Activated CD4-positive, alpha-beta T cell treated with anti-CD3 and anti-CD28 coated beads for 36 hours (primary cell): ENCODE measurements at regions not wholly inside any gene's neighbourhood (a gene's known extent, or its start where the extent isn't known, plus 50 kb on each side); places are given as distances from the start of the nearest gene placed in this dataset.
"Not testable (repeated sequence)": the region's sequence is repeated elsewhere in the genome, so short reads cannot be mapped to it uniquely, and the experiment has no call there.

Experiments
- ATAC-seq: fragments of 200-7000 bp; cut with Tn5 transposase; one replicate; pipeline ENCODE4 v1.10.0; 2021; ENCODE audit warnings: mild to moderate bottlenecking, moderate library complexity
- CTCF ChIA-PET: fragments of 350-600 bp; sonication (Branson Sonifier 250); formaldehyde crosslinking; loops from one replicate; lab custom pipeline; 2021; ENCODE audit warnings: antibody characterized with exemption; lab: Charles Lee
- POLR2A ChIA-PET: fragments of 350-600 bp; sonication (Branson Sonifier 250); formaldehyde crosslinking; loops from one replicate; lab custom pipeline; 2021; ENCODE audit warnings: antibody characterized with exemption, inconsistent platforms; lab: Charles Lee
- DNase-seq: peaks from one replicate; pipeline ENCODE4 v3.0.0-alpha.2; 2020
- H3K27ac Mint-ChIP-seq: one replicate; pipeline ENCODE4 v1.8.0; 2021; ENCODE audit warnings: mixed read lengths
- H3K27me3 Mint-ChIP-seq: one replicate; pipeline ENCODE4 v1.8.0; 2021; ENCODE audit warnings: mixed read lengths
- H3K36me3 Mint-ChIP-seq: one replicate; pipeline ENCODE4 v1.8.0; 2021; ENCODE audit warnings: low read depth, mixed read lengths
- H3K4me1 Mint-ChIP-seq: one replicate; pipeline ENCODE4 v1.8.0; 2021; ENCODE audit warnings: mixed read lengths
- H3K4me3 Mint-ChIP-seq: one replicate; pipeline ENCODE4 v1.8.0; 2021; ENCODE audit warnings: mild to moderate bottlenecking, moderate library complexity, mixed read lengths
- H3K9me3 Mint-ChIP-seq: one replicate; pipeline ENCODE4 v1.8.0; 2021; ENCODE audit warnings: low read depth, mixed read lengths
- intact Hi-C, 2 experiments: fragments of 100-400 bp; cut with DNase I in 1 of 2; cut with micrococcal nuclease in 1 of 2; formaldehyde crosslinking; loops; one replicate each; pipeline versions ENCODE4 v1.14.2 to v1.15.1; 2022 to 2024; cut with DNase I, micrococcal nuclease

- Mint-ChIP-seq H3K27ac (no peak overlapping the region), H3K36me3 (no peaks in the 10 kb centered on the region), H3K4me1 (peaks cover 9% of the 10 kb centered on the region), H3K27me3 (peaks cover 8% of the 10 kb centered on the region), H3K4me3 (no peak overlapping the region), H3K9me3 (no peaks in the 10 kb centered on the region)
- ATAC-seq (peak; percentile 63), DNase-seq (peak; percentile 24)
- CTCF ChIA-PET: interaction anchor here (0.7 kb wide), 1 partner anchor 343 kb away, joined by 3 read pairs; no protein-coding TSS in a partner anchor
- intact Hi-C loops: no loop called here
- POLR2A ChIA-PET: interaction anchor here (0.8 kb wide), 1 partner anchor 409 kb away, joined by 9 read pairs; no protein-coding TSS in a partner anchor
Measured at GRCh38 chr10:27312854-27313253, 72.3 kb upstream of the ACBD5 start.

- H3K4me3 Mint-ChIP-seq, H3K27ac Mint-ChIP-seq, DNase-seq, H3K36me3 Mint-ChIP-seq, ATAC-seq, H3K27me3 Mint-ChIP-seq, H3K9me3 Mint-ChIP-seq, H3K4me1 Mint-ChIP-seq, POLR2A ChIA-PET, intact Hi-C loops: not testable (repeated sequence)
- CTCF ChIA-PET: interaction anchor here (0.6 kb wide), 2 partner anchors 53 to 846 kb away, joined by 3 read pairs; no protein-coding TSS in a partner anchor
Measured at GRCh38 chr10:27311809-27312208, 71.2 kb upstream of the ACBD5 start.

GRCh38 chr10:27298522-27298850 is 57.9 kb upstream of the ACBD5 start:
- H3K36me3 Mint-ChIP-seq, H3K9me3 Mint-ChIP-seq, POLR2A ChIA-PET, H3K4me3 Mint-ChIP-seq, H3K27me3 Mint-ChIP-seq, DNase-seq, H3K4me1 Mint-ChIP-seq, intact Hi-C loops, H3K27ac Mint-ChIP-seq, ATAC-seq: not testable (repeated sequence)
- CTCF ChIA-PET: interaction anchor here (1.4 kb wide), 1 partner anchor 75 kb away, joined by 3 read pairs; no protein-coding TSS in a partner anchor

DNA sequence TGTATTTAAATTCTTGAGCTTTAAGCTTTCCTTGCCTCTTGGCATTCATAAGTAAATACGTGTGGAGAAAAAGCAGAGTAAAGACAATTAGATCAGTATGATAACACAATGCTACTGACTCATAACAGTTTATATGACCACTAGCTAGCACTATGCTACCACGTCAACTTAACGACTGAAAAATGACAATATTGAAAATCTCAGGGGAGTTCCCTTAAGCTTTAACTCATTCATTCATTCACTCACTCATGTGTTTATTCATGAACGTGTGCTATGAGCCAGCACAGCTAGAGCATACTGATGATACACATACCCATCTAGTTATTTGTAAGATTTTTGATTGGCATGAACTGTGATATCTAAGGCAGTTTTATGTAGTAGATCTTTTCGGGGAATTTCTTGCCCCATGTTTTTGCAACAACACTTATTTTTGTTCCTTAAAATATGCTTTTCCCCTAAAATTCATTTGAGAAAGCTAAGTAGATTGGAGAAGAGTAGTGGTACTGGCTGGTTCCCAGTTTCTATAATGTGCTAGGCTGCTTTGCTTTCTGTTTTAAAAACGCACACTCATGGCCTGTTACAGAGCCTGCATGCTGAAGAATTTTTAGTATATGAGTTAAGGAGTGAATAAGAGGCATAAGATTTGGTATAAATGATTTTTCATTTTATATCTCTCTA is 57.4 kb upstream of the ACBD5 start:
- CTCF ChIA-PET: interaction anchor here (1.4 kb wide), 1 partner anchor 74 kb away, joined by 3 read pairs; no protein-coding TSS in a partner anchor

GRCh38 chr10:27296285-27296684 is 55.7 kb upstream of the ACBD5 start:
- H3K36me3 Mint-ChIP-seq, H3K27me3 Mint-ChIP-seq, H3K9me3 Mint-ChIP-seq, H3K27ac Mint-ChIP-seq, DNase-seq, H3K4me1 Mint-ChIP-seq, CTCF ChIA-PET, H3K4me3 Mint-ChIP-seq, ATAC-seq, intact Hi-C loops, POLR2A ChIA-PET: not testable (repeated sequence)

More for the DNA sequence above, 57.4 kb upstream of the ACBD5 start:
- H3K4me1 Mint-ChIP-seq: no peaks in the 10 kb centered on the region
- H3K27me3 Mint-ChIP-seq: no peaks in the 10 kb centered on the region
- POLR2A ChIA-PET: no interaction called here
- H3K4me3 Mint-ChIP-seq: no peak overlapping the region
- intact Hi-C loops: no loop called here
- H3K27ac Mint-ChIP-seq: no peak overlapping the region
- peak; percentile 66 for ATAC-seq
- H3K36me3 Mint-ChIP-seq: no peaks in the 10 kb centered on the region
- no peak for DNase-seq
- no peaks in the 10 kb centered on the region for H3K9me3 Mint-ChIP-seq

GRCh38 chr10:27291253-27291895 is 50.8 kb upstream of the ACBD5 start:
- POLR2A ChIA-PET, DNase-seq, intact Hi-C loops, H3K27ac Mint-ChIP-seq, H3K27me3 Mint-ChIP-seq, H3K9me3 Mint-ChIP-seq, H3K36me3 Mint-ChIP-seq: not testable (repeated sequence)
- peak; percentile 33 for ATAC-seq
- H3K4me1 Mint-ChIP-seq: peaks cover 14% of the 10 kb centered on the region
- peak overlapping the region; percentile 40 for H3K4me3 Mint-ChIP-seq
- CTCF ChIA-PET: interaction anchor here (0.5 kb wide), 1 partner anchor 40 kb away, joined by 3 read pairs; no protein-coding TSS in a partner anchor
